ES-I3 (cell line): ENCODE measurements at regions not wholly inside any gene's neighbourhood (a gene's known extent, or its start where the extent isn't known, plus 50 kb on each side); places are given as distances from the start of the nearest gene placed in this dataset.

Experiments used
- H3K36me3 ChIP-seq: 2 replicates; pipeline ENCODE4 v1.6.1; 2013; ENCODE audit warnings: mild to moderate bottlenecking, low read length, control low read depth, moderate library complexity; ENCODE audit not compliant: insufficient read depth
- H3K4me1 ChIP-seq: 2 replicates; pipeline ENCODE4 v1.6.1; 2013; ENCODE audit warnings: mild to moderate bottlenecking, control low read depth, low read length; ENCODE audit not compliant: insufficient read depth
- H3K9ac ChIP-seq: 2 replicates; pipeline ENCODE4 v1.6.1; 2013; ENCODE audit warnings: low read depth, mild to moderate bottlenecking, low read length, moderate library complexity
- H3K9me3 ChIP-seq: 2 replicates; pipeline ENCODE4 v1.6.1; 2013; ENCODE audit warnings: mild to moderate bottlenecking, low read length, moderate library complexity; ENCODE audit not compliant: control insufficient read depth, insufficient read depth

- Histone ChIP-seq H3K9me3 (no peaks in the 10 kb centered on the region), H3K4me1 (peaks cover 18% of the 10 kb centered on the region), H3K36me3 (no peaks in the 10 kb centered on the region), H3K9ac (no peak overlapping the region)
Measured at GRCh38 chr9:73042155-73042554, 89.3 kb upstream of the ALDH1A1 start.

- no peaks in the 10 kb centered on the region for H3K36me3 ChIP-seq
- peaks cover 18% of the 10 kb centered on the region for H3K4me1 ChIP-seq
- no peak overlapping the region for H3K9ac ChIP-seq
- no peaks in the 10 kb centered on the region for H3K9me3 ChIP-seq
Measured at GRCh38 chr9:73039271-73040263, 86.7 kb upstream of the ALDH1A1 start.

- Histone ChIP-seq H3K9ac (no peak overlapping the region), H3K9me3 (no peaks in the 10 kb centered on the region), H3K4me1 (peaks cover 18% of the 10 kb centered on the region), H3K36me3 (no peaks in the 10 kb centered on the region)
Measured at GRCh38 chr9:73038613-73039012, 85.8 kb upstream of the ALDH1A1 start.

GRCh38 chr9:73038089-73038509 is 85.2 kb upstream of the ALDH1A1 start:
- Histone ChIP-seq H3K4me1 (peaks cover 18% of the 10 kb centered on the region), H3K9me3 (no peaks in the 10 kb centered on the region), H3K36me3 (no peaks in the 10 kb centered on the region), H3K9ac (no peak overlapping the region)

- H3K36me3 ChIP-seq: no peaks in the 10 kb centered on the region
- no peak overlapping the region for H3K9ac ChIP-seq
- H3K9me3 ChIP-seq: no peaks in the 10 kb centered on the region
Measured at GRCh38 chr9:73037613-73038012, 84.8 kb upstream of the ALDH1A1 start.

GRCh38 chr9:73034962-73035361 is 82.1 kb upstream of the ALDH1A1 start:
- no peaks in the 10 kb centered on the region for H3K36me3 ChIP-seq
- H3K9ac ChIP-seq: no peak overlapping the region
- H3K4me1 ChIP-seq: peaks cover 18% of the 10 kb centered on the region
- H3K9me3 ChIP-seq: no peaks in the 10 kb centered on the region

More at GRCh38 chr9:73037613-73038012, 84.8 kb upstream of the ALDH1A1 start:
- peaks cover 18% of the 10 kb centered on the region for H3K4me1 ChIP-seq

- no peak overlapping the region for H3K9ac ChIP-seq
- H3K4me1 ChIP-seq: no peaks in the 10 kb centered on the region
- H3K36me3 ChIP-seq: no peaks in the 10 kb centered on the region
- no peaks in the 10 kb centered on the region for H3K9me3 ChIP-seq
Measured at GRCh38 chr9:73031350-73031749, 78.5 kb upstream of the ALDH1A1 start.

- H3K9ac ChIP-seq: no peak overlapping the region
- H3K36me3 ChIP-seq: no peaks in the 10 kb centered on the region
- no peaks in the 10 kb centered on the region for H3K9me3 ChIP-seq
- H3K4me1 ChIP-seq: no peaks in the 10 kb centered on the region
Measured at GRCh38 chr9:73030370-73031030, 77.6 kb upstream of the ALDH1A1 start.

- H3K36me3 ChIP-seq: no peaks in the 10 kb centered on the region
- no peaks in the 10 kb centered on the region for H3K9me3 ChIP-seq
- no peak overlapping the region for H3K9ac ChIP-seq
- H3K4me1 ChIP-seq: no peaks in the 10 kb centered on the region
Measured at GRCh38 chr9:73029346-73029745, 76.5 kb upstream of the ALDH1A1 start.

GRCh38 chr9:73026375-73026774 is 73.5 kb upstream of the ALDH1A1 start:
- Histone ChIP-seq H3K4me1 (no peaks in the 10 kb centered on the region), H3K36me3 (no peaks in the 10 kb centered on the region), H3K9ac (no peak overlapping the region), H3K9me3 (no peaks in the 10 kb centered on the region)

- H3K9me3 ChIP-seq: no peaks in the 10 kb centered on the region
- H3K9ac ChIP-seq: no peak overlapping the region
- no peaks in the 10 kb centered on the region for H3K4me1 ChIP-seq
- no peaks in the 10 kb centered on the region for H3K36me3 ChIP-seq
Measured at GRCh38 chr9:73024601-73025034, 71.8 kb upstream of the ALDH1A1 start.

GRCh38 chr9:73023025-73023541 is 70.2 kb upstream of the ALDH1A1 start:
- Histone ChIP-seq H3K9ac (no peak overlapping the region), H3K36me3 (no peaks in the 10 kb centered on the region), H3K4me1 (no peaks in the 10 kb centered on the region), H3K9me3 (no peaks in the 10 kb centered on the region)

- Histone ChIP-seq H3K4me1 (no peaks in the 10 kb centered on the region), H3K9ac (no peak overlapping the region), H3K36me3 (no peaks in the 10 kb centered on the region), H3K9me3 (no peaks in the 10 kb centered on the region)
Measured at GRCh38 chr9:73022353-73022752, 69.5 kb upstream of the ALDH1A1 start.

GRCh38 chr9:73020877-73021276 is 68.0 kb upstream of the ALDH1A1 start:
- H3K4me1 ChIP-seq: no peaks in the 10 kb centered on the region
- H3K9ac ChIP-seq: no peak overlapping the region
- H3K9me3 ChIP-seq: no peaks in the 10 kb centered on the region
- no peaks in the 10 kb centered on the region for H3K36me3 ChIP-seq
